AG04449 (cell line): ENCODE measurements at regions not wholly inside any gene's neighbourhood (a gene's known extent, or its start where the extent isn't known, plus 50 kb on each side); places are given as distances from the start of the nearest gene placed in this dataset.

ENCODE experiments used
- CTCF ChIA-PET: fragments of 350-600 bp; formaldehyde crosslinking; extraction: SDS; loops from one replicate; lab custom pipeline; 2021; ENCODE audit warnings: antibody characterized with exemption; lab: Yijun Ruan, JAX
- POLR2A ChIA-PET: fragments of 400-600, 350-600 bp; formaldehyde crosslinking; extraction: SDS; loops from one replicate; lab custom pipeline; 2020; ENCODE audit warnings: antibody characterized with exemption, inconsistent platforms; lab: Yijun Ruan, JAX
- DNase-seq: peaks from one replicate; pipeline ENCODE4 v3.0.0-alpha.2; 2010; ENCODE audit warnings: low read depth, low spot score
- H3K4me3 ChIP-seq: 2 replicates; pipeline ENCODE4 v1.5.1; 2011; ENCODE audit warnings: low read depth, mild to moderate bottlenecking, control low read depth, low read length
- CTCF ChIP-seq: IDR thresholded peaks from one replicate; pipeline ENCODE4 v1.5.1; 2011; ENCODE audit warnings: mild to moderate bottlenecking, moderate library complexity, low read length, control low read depth, inconsistent platforms; ENCODE audit not compliant: insufficient read depth; ENCODE audit errors: missing control alignments

GRCh38 chr18:998936-999335 is 94.3 kb downstream of the ADCYAP1 start:
- ChIA-PET CTCF (no interaction called here), POLR2A (no interaction called here)
- no peak overlapping the region for H3K4me3 ChIP-seq
- TF ChIP-seq CTCF, result no peak
- no peak for DNase-seq

GRCh38 chr18:1002653-1003178 is 98.0 kb downstream of the ADCYAP1 start:
- DNase-seq, result no peak
- ChIA-PET POLR2A (no interaction called here), CTCF (interaction anchor here (1.3 kb wide), 1 partner anchor 12 kb away, joined by 3 read pairs; no protein-coding TSS in a partner anchor)
- H3K4me3 ChIP-seq, result no peak overlapping the region
- TF ChIP-seq CTCF, result no peak

GRCh38 chr18:1003499-1003898 is 98.8 kb downstream of the ADCYAP1 start:
- no peak overlapping the region for H3K4me3 ChIP-seq
- no peak for DNase-seq
- TF ChIP-seq CTCF, result no peak
- CTCF ChIA-PET, result no interaction called here
- POLR2A ChIA-PET, result no interaction called here

- TF ChIP-seq CTCF, result no peak
- POLR2A ChIA-PET, result no interaction called here
- CTCF ChIA-PET, result no interaction called here
Observed at GRCh38 chr18:1006304-1006703, 101.6 kb downstream of the ADCYAP1 start.

GRCh38 chr18:1006965-1007364 is 102.3 kb downstream of the ADCYAP1 start:
- no peak overlapping the region for H3K4me3 ChIP-seq
- ChIA-PET POLR2A (no interaction called here), CTCF (no interaction called here)
- no peak for DNase-seq
- no peak for TF ChIP-seq CTCF

More at GRCh38 chr18:1006304-1006703, 101.6 kb downstream of the ADCYAP1 start:
- no peak overlapping the region for H3K4me3 ChIP-seq
- no peak for DNase-seq

GRCh38 chr18:1011349-1011748 is 106.7 kb downstream of the ADCYAP1 start:
- CTCF ChIA-PET, result no interaction called here
- DNase-seq, result no peak
- no peak overlapping the region for H3K4me3 ChIP-seq
- no peak for TF ChIP-seq CTCF
- POLR2A ChIA-PET, result no interaction called here
